ENCODE measurements at regions not wholly inside any gene's neighbourhood (a gene's known extent, or its start where the extent isn't known, plus 50 kb on each side); places are given as distances from the start of the nearest gene placed in this dataset.
"Not testable (repeated sequence)": the region's sequence is repeated elsewhere in the genome, so short reads cannot be mapped to it uniquely, and the experiment has no call there.

GRCh38 chr3:106360901-106361300 lies 492.1 kb upstream of the CBLB start:
- DNase-seq: not testable (repeated sequence)

GRCh38 chr3:106364477-106364876 lies 495.7 kb upstream of the CBLB start:
- no peak for DNase-seq

GRCh38 chr3:106365061-106365691 lies 496.4 kb upstream of the CBLB start:
- DNase-seq: no peak

- DNase-seq: no peak
These were observed 497.5 kb upstream of the CBLB start for GRCh38 chr3:106366352-106366751.

DNA sequence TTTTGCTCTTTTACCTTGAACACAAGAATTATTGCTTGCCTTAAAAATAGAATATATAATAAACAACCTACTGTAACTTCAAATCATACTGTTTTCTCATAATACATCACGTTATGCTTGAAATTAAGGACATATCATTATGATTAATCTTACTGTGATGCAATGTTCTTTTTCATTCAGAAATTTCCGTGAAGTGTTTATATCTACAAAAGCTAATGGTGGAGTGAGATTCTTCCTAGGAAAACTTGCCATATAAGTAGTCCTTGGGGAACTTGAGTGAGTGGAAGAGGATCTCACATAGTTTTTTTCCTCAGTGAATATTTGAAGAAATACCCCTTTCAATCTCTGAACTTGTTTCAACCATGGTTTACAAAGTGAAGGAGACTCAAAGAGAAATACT lies 498.7 kb upstream of the CBLB start:
- no peak for DNase-seq

- no peak for DNase-seq
These were observed 502.6 kb upstream of the CBLB start for GRCh38 chr3:106371221-106371970.

DNA sequence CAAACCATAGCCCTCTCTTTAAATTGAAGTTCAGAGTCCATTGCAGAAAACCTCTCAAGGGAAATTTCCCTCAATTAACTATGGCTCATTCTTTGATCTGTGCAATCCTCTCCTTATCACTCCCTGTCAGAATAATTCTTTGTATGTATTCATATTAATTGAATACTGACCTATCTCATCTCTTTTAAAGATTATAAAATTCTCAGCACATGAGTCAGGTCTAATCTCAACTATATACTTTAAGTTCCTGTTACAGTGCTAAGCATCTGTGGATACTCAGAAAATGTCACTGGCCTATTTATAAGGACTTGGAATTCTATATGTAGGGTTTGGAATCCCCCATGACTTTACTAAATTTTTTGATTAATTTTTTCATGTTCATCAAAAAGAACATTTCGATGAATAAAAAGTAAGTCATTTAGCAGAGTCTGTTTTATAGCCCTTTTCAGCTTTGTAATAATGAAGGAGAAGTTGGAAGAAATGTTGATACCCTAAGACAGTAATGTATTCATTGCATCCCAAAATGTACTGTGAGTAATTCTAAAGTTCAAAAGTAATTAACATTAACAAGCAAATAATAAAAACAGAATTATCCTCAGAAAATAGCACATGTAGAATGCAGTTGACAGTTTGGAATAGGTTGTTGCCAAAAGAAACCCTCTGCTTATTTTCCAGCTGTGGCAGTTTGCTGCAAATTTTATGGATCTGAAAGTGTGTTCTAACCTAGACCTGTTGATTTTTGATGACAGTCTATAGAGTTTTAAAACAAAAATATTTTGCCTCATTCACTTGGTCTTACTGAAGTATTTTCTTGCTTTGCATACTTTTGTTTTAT lies 503.4 kb upstream of the CBLB start:
- DNase-seq: no peak

GRCh38 chr3:106372806-106373190 lies 504.0 kb upstream of the CBLB start:
- no peak for DNase-seq

GRCh38 chr3:106376016-106376570 lies 507.3 kb upstream of the CBLB start:
- no peak for DNase-seq

GRCh38 chr3:106379251-106379750 lies 510.5 kb upstream of the CBLB start:
- DNase-seq: no peak

DNA sequence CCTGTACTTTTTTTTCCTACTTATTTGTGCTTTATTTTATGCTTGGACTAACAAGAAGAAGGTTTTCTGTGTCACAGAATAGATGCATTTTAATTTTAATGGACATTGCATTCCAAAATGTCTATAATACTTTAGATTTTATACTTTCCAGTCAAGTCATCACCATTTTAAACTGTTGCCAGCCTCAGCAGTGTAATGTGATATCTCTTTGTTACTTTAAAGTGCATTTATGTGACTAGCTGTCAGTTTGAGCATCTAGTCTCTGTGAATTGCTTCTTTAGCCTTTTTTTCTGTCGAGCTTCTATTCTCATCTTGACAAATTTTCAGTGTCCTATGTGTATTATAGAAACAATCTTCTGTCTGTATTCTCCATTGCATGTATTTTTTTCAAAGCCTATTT lies 511.4 kb upstream of the CBLB start:
- no peak for DNase-seq

- DNase-seq: no peak
These were observed 512.6 kb upstream of the CBLB start for GRCh38 chr3:106381286-106381938.

- no peak for DNase-seq
These were observed 513.1 kb upstream of the CBLB start for GRCh38 chr3:106381939-106382335.

DNA sequence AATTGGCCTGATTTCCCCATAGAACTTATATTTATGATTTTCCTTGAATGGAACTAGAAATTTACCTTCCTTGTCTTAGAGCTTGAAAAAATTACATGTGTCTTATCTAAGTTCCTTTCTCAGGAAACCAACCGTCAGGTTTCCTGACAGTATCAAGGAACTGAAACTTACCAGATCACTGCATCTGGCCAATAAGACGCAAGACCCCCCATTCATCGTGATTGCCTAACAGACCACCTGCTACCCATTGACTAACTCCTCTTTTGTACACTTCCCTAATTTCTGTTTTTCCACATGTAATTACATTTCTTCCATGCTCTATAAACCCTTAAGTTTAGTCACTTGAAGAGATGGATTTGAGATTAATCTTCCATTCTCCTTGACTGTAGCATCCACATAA lies 517.2 kb upstream of the CBLB start:
- DNase-seq: no peak

DNA sequence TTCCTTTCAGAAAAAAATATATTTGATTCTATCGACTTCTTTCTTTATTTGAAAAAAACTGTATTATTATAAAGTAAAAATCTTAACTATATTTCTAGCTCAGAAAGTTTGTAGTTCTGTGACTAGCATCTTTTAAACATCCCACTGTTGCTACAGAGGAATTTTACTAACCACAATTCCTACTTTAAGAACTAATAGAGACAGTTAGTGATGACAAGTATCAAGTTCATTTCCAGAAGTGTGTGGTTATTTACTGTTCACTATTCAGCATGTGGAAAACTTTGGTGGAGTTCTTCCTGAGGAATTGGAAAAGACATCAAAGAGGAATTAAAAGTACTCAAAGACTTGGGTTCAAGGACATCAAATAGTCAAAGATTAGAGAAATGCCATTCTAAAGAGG lies 524.1 kb upstream of the CBLB start:
- no peak for DNase-seq

DNA sequence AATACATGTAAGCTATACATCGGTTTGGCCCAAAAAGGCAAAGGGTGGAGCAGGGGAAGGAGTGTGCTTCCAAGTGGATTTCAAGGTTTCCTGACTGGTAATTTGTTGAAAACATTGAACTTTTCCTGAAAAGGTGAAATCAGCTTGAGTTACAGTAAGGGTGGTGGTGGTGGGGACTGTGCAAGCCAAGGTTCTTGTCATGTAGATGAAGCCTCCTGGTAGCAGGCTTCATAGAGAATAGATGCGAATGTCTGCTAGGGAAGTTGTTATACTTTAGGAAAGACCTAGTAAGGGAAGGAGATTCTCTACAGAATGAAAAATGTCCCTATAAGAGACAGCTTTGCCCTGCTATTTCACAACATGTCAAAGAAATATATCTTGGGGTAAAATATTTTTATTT lies 528.2 kb upstream of the CBLB start:
- DNase-seq: no peak

GRCh38 chr3:106398891-106399600 lies 530.2 kb upstream of the CBLB start:
- DNase-seq: no peak

GRCh38 chr3:106399761-106400160 lies 530.9 kb upstream of the CBLB start:
- no peak for DNase-seq

DNA sequence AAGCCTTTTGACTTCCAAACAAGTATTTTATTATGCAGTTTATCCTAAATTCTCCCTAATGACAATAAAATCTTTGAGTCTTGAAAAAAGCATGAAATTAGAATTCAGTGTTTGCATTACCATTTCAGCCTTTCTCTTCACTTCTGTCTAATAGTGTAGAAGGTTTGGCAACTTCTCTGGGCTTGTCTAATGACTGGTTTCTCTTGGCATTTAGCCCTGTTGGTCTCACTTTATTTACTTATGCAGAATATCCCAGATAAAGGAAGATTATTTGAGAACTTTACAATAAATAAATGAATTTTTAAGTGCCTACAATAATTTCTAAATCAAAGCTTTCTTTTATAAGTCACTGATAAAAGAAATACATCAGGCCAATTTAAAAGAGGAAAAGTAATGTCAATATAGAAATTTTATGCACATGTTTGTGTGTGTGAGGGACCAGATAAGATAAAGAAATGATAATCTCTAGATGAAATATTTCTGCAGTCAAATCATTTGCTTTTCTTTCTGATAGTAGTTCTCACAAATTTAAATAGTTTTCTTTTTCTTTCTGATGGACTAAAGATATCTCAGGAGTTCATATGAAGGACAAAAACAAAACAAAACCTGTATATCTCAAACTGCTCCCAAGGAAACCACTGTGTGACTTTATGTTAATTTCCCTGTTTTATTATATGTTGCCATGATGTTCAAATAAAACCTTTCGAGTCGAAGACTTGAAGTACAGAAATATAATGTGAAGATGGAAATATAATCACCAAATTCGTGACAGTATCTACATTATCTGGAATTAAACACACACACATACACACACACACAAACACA lies 533.1 kb upstream of the CBLB start:
- no peak for DNase-seq

GRCh38 chr3:106403371-106404145 lies 534.7 kb upstream of the CBLB start:
- DNase-seq: no peak
